Endothelial cell of umbilical vein (primary cell): ENCODE measurements at regions not wholly inside any gene's neighbourhood (a gene's known extent, or its start where the extent isn't known, plus 50 kb on each side); places are given as distances from the start of the nearest gene placed in this dataset.

Experiments used
- BruUV-seq: library from RNA; stranded (reverse); fragments of 400-500 nt; replicated peaks from 2 replicates; lab custom pipeline; 2021; lab: Mats Ljungman, UMichigan
- CTCF ChIA-PET: fragments of 300-600, 350-600 bp; sonication (Branson Sonifier 250); formaldehyde crosslinking; loops from one replicate; lab custom pipeline; 2021; ENCODE audit warnings: antibody characterized with exemption, inconsistent platforms; lab: Charles Lee
- POLR2A ChIA-PET: fragments of 300-600, 350-600 bp; sonication (Branson Sonifier 250); formaldehyde crosslinking; loops from one replicate; lab custom pipeline; 2021; ENCODE audit warnings: antibody characterized with exemption, inconsistent platforms; lab: Charles Lee
- DNase-seq: peaks from one replicate; pipeline ENCODE4 v3.0.0-alpha.2; 2011; ENCODE audit warnings: low read depth, low spot score
- FAIRE-seq: peaks from 2 replicates; lab custom pipeline; 2011; peaks lifted over from hg19 to GRCh38; lab: Jason Lieb, UNC
- H2AFZ ChIP-seq: 2 replicates; pipeline ENCODE4 v1.6.0; 2012; ENCODE audit warnings: low read depth, low read length, control low read depth, inconsistent platforms
- H3K27ac ChIP-seq: 2 replicates; pipeline ENCODE4 v1.5.1; 2011; ENCODE audit warnings: low read depth, mild to moderate bottlenecking, control low read depth, low read length, moderate library complexity; ENCODE audit not compliant: insufficient read depth
- H3K27me3 ChIP-seq, 2 experiments: 2 replicates each; pipeline versions ENCODE4 v1.6.0 to v1.6.1; 2011; ENCODE audit warnings: low read length in 2 of 2, mixed read lengths in 1 of 2; ENCODE audit not compliant: control insufficient read depth in 2 of 2, insufficient read depth in 2 of 2
- H3K36me3 ChIP-seq, 2 experiments: 2 replicates in 1 of 2; 3 replicates in 1 of 2; pipeline ENCODE4 v1.5.1; 2011; ENCODE audit warnings: low read length in 2 of 2, mild to moderate bottlenecking in 1 of 2, moderate library complexity in 1 of 2; ENCODE audit not compliant: control insufficient read depth in 2 of 2, insufficient read depth in 2 of 2; ENCODE audit errors: extremely low read depth in 1 of 2
- H3K4me1 ChIP-seq: 3 replicates; pipeline ENCODE4 v1.5.1; 2011; ENCODE audit warnings: mild to moderate bottlenecking, low read length; ENCODE audit not compliant: control insufficient read depth, insufficient read depth; ENCODE audit errors: extremely low read depth
- H3K4me2 ChIP-seq: 2 replicates; pipeline ENCODE4 v1.6.1; 2011; ENCODE audit warnings: low read length, control low read depth, mixed read lengths; ENCODE audit not compliant: insufficient read depth
- H3K4me3 ChIP-seq, 3 experiments: fragments of 200-600 bp in 1 of 3; sonication (generic), shearing (Covaris generic) in 1 of 3; replicated peaks in 1 of 3; 2 replicates each; pipeline ENCODE4 v1.5.1; 2011 to 2016; ENCODE audit warnings: control low read depth in 3 of 3, low read length in 3 of 3, mild to moderate bottlenecking in 2 of 3, inconsistent platforms in 1 of 3, low read depth in 1 of 3, moderate library complexity in 1 of 3; ENCODE audit not compliant: insufficient read depth in 1 of 3
- H3K79me2 ChIP-seq: 2 replicates; pipeline ENCODE4 v1.6.0; 2012; ENCODE audit warnings: low read length, inconsistent platforms; ENCODE audit not compliant: control insufficient read depth, insufficient read depth
- H3K9ac ChIP-seq: replicated peaks from 2 replicates; pipeline ENCODE3; 2011; ENCODE audit warnings: low read length, control low read depth; ENCODE audit not compliant: insufficient read depth; ENCODE audit errors: extremely low read depth
- H3K9me1 ChIP-seq: replicated peaks from 3 replicates; pipeline ENCODE4 v1.6.0; 2011; ENCODE audit warnings: mild to moderate bottlenecking, low read length; ENCODE audit not compliant: control insufficient read depth, insufficient read depth; ENCODE audit errors: extremely low read depth
- H3K9me3 ChIP-seq: replicated peaks from 2 replicates; pipeline ENCODE4 v1.5.1; 2012; ENCODE audit warnings: low read length, inconsistent platforms; ENCODE audit not compliant: control insufficient read depth, insufficient read depth
- H4K20me1 ChIP-seq: replicated peaks from 2 replicates; pipeline ENCODE3; 2011; ENCODE audit warnings: mild to moderate bottlenecking, low read length; ENCODE audit not compliant: control insufficient read depth, insufficient read depth; ENCODE audit errors: extremely low read depth
- EZH2 ChIP-seq: IDR thresholded peaks from 2 replicates; pipeline ENCODE4 v1.6.1; 2012; ENCODE audit warnings: borderline replicate concordance, low read depth, mild to moderate bottlenecking, moderate library complexity, low read length, inconsistent platforms; ENCODE audit not compliant: severe bottlenecking
- FOS ChIP-seq: IDR thresholded peaks from 2 replicates; pipeline ENCODE4 v1.6.1; 2011; ENCODE audit warnings: mild to moderate bottlenecking, low read length, moderate library complexity, borderline replicate concordance; ENCODE audit not compliant: insufficient read depth
- GATA2 ChIP-seq: IDR thresholded peaks from 2 replicates; pipeline ENCODE4 v1.7.0; 2011; ENCODE audit warnings: low read depth, mild to moderate bottlenecking, moderate library complexity, mixed read lengths, low read length; ENCODE audit not compliant: insufficient read length, insufficient read depth
- JUN ChIP-seq: IDR thresholded peaks from 2 replicates; pipeline ENCODE4 v1.6.1; 2011; ENCODE audit warnings: borderline replicate concordance, low read depth; ENCODE audit not compliant: insufficient read length, insufficient read depth
- MYC ChIP-seq: IDR thresholded peaks from one replicate; pipeline ENCODE4 v1.6.1; 2011; ENCODE audit warnings: mild to moderate bottlenecking, low read depth, low read length
- POLR2A ChIP-seq: IDR thresholded peaks from 2 replicates; pipeline ENCODE4 v1.6.1; 2012; ENCODE audit warnings: low read depth, mild to moderate bottlenecking, control low read depth, low read length
- POLR2AphosphoS5 ChIP-seq: IDR thresholded peaks from 2 replicates; pipeline ENCODE4 v1.6.1; 2012; ENCODE audit warnings: low read depth, mild to moderate bottlenecking, control low read depth, low read length, moderate library complexity; ENCODE audit not compliant: insufficient read depth
- dilution Hi-C: fragments of 300-500 bp; cut with MboI; formaldehyde crosslinking; loops from one replicate; pipeline ENCODE4 v1.15.0; 2019; ENCODE audit warnings: low sequenced_read_pairs; ENCODE audit not compliant: extremely low pct_ligation_motif_present
- intact Hi-C: fragments of 100-400 bp; cut with micrococcal nuclease; formaldehyde crosslinking; loops from one replicate; pipeline ENCODE4 v1.10.0; 2022
- TF ChIP-seq, protein P1 (sequence below): IDR thresholded peaks from 2 replicates; pipeline ENCODE4 v1.6.1; 2011; ENCODE audit not compliant: insufficient read depth, insufficient read length
- TF ChIP-seq, protein P2 (sequence below), 2 donors: IDR thresholded peaks; 1 replicate in 1 of 2; 2 replicates in 1 of 2; pipeline ENCODE4 v1.5.1; 2011; ENCODE audit warnings: low read length in 2 of 2, mild to moderate bottlenecking in 2 of 2, moderate library complexity in 2 of 2, control low read depth in 1 of 2, inconsistent platforms in 1 of 2, low read depth in 1 of 2; ENCODE audit not compliant: insufficient read depth in 1 of 2; ENCODE audit errors: extremely low read depth in 1 of 2

DNA sequence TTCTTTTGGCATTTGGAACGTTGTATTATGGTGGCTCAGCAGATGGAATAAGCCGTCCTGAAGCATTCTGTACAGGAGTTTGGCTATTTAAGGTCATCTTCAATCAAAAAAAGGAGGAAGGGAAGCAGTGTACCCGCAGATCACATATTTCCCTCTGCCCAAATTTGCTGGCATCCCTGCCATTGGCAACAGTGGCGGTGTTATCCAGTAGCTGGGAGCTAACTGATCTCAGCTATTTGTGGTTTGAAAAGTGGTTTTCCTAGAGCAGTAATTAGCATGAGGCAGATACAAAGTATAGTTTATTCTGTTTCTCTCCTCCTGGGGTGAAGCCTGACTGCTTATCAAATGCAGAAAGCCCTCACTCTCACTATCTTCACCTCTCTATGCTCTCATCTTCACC lies 576.8 kb downstream of the QKI start:
- TF ChIP-seq, protein P1, sequence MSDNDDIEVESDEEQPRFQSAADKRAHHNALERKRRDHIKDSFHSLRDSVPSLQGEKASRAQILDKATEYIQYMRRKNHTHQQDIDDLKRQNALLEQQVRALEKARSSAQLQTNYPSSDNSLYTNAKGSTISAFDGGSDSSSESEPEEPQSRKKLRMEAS, result no peak
- TF ChIP-seq EZH2 (no peak), GATA2 (no peak), FOS (no peak), POLR2A (no peak), POLR2AphosphoS5 (no peak), MYC (no peak), JUN (no peak)
- TF ChIP-seq, protein P2, sequence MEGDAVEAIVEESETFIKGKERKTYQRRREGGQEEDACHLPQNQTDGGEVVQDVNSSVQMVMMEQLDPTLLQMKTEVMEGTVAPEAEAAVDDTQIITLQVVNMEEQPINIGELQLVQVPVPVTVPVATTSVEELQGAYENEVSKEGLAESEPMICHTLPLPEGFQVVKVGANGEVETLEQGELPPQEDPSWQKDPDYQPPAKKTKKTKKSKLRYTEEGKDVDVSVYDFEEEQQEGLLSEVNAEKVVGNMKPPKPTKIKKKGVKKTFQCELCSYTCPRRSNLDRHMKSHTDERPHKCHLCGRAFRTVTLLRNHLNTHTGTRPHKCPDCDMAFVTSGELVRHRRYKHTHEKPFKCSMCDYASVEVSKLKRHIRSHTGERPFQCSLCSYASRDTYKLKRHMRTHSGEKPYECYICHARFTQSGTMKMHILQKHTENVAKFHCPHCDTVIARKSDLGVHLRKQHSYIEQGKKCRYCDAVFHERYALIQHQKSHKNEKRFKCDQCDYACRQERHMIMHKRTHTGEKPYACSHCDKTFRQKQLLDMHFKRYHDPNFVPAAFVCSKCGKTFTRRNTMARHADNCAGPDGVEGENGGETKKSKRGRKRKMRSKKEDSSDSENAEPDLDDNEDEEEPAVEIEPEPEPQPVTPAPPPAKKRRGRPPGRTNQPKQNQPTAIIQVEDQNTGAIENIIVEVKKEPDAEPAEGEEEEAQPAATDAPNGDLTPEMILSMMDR (IDR thresholded peaks at IDR 0.05; ENCODE audit: extremely low read depth in 1 of 2, insufficient read depth in 1 of 2, low read depth in 1 of 2, low read length in 2 of 2), result no peak
- DNase-seq (no peak), FAIRE-seq (no peak)
- Histone ChIP-seq H3K9me3 (no peaks in the 10 kb centered on the region), H3K79me2 (no peaks in the 10 kb centered on the region), H3K36me3 (no peaks in the 10 kb centered on the region), H3K4me3 (no peak overlapping the region), H3K9me1 (no peaks in the 10 kb centered on the region), H3K27me3 (no peaks in the 10 kb centered on the region), H2AFZ (no peak overlapping the region), H3K4me1 (no peaks in the 10 kb centered on the region), H3K27ac (no peak overlapping the region), H3K9ac (no peak overlapping the region), H4K20me1 (no peaks in the 10 kb centered on the region), H3K4me2 (no peak overlapping the region)
- ChIA-PET CTCF (no interaction called here), POLR2A (no interaction called here)
- dilution Hi-C loops (no loop called here), intact Hi-C loops (no loop called here)
- BruUV-seq, result no TSS peak
